Glutamatergic neuron (in vitro differentiated cells): ENCODE measurements at regions not wholly inside any gene's neighbourhood (a gene's known extent, or its start where the extent isn't known, plus 50 kb on each side); places are given as distances from the start of the nearest gene placed in this dataset.

Experiments
- DNase-seq: peaks from one replicate; pipeline ENCODE4 v3.0.0; 2022
- H3K27ac Mint-ChIP-seq: one replicate; pipeline ENCODE4 v1.8.0; 2020; ENCODE audit warnings: mild to moderate bottlenecking, mixed read lengths, inconsistent platforms; ENCODE audit not compliant: unreplicated experiment
- H3K27me3 Mint-ChIP-seq: one replicate; pipeline ENCODE4 v1.8.0; 2020; ENCODE audit warnings: mild to moderate bottlenecking, moderate library complexity, mixed read lengths, inconsistent platforms; ENCODE audit not compliant: unreplicated experiment
- H3K36me3 Mint-ChIP-seq: one replicate; pipeline ENCODE4 v1.8.0; 2020; ENCODE audit warnings: mild to moderate bottlenecking, mixed read lengths, inconsistent platforms; ENCODE audit not compliant: unreplicated experiment
- H3K4me1 Mint-ChIP-seq: one replicate; pipeline ENCODE4 v1.8.0; 2020; ENCODE audit warnings: mild to moderate bottlenecking, low read depth, mixed read lengths, inconsistent platforms; ENCODE audit not compliant: unreplicated experiment
- H3K4me3 Mint-ChIP-seq: one replicate; pipeline ENCODE4 v1.8.0; 2020; ENCODE audit warnings: mild to moderate bottlenecking, mixed read lengths, inconsistent platforms; ENCODE audit not compliant: unreplicated experiment
- H3K9me3 Mint-ChIP-seq: one replicate; pipeline ENCODE4 v1.8.0; 2020; ENCODE audit warnings: mild to moderate bottlenecking, moderate library complexity, mixed read lengths, inconsistent platforms; ENCODE audit not compliant: unreplicated experiment
- CTCF ChIP-seq: fragments of 200-600 bp; sonication (generic); IDR thresholded peaks from one replicate; pipeline ENCODE4 v1.5.0; 2021; ENCODE audit not compliant: partially characterized antibody, unreplicated experiment

- Mint-ChIP-seq H3K9me3 (no peaks in the 10 kb centered on the region), H3K27me3 (no peaks in the 10 kb centered on the region), H3K4me3 (no peak overlapping the region), H3K27ac (no peak overlapping the region), H3K36me3 (no peaks in the 10 kb centered on the region), H3K4me1 (no peaks in the 10 kb centered on the region)
- no peak for TF ChIP-seq CTCF
- no peak for DNase-seq
Measured at GRCh38 chr2:145743011-145743410, 1223.1 kb upstream of the ZEB2 start.

- Mint-ChIP-seq H3K9me3 (no peaks in the 10 kb centered on the region), H3K27me3 (no peaks in the 10 kb centered on the region), H3K27ac (no peak overlapping the region), H3K4me3 (no peak overlapping the region), H3K4me1 (no peaks in the 10 kb centered on the region), H3K36me3 (no peaks in the 10 kb centered on the region)
- no peak for DNase-seq
- no peak for TF ChIP-seq CTCF
Measured at GRCh38 chr2:145741636-145742035, 1221.7 kb upstream of the ZEB2 start.

DNA sequence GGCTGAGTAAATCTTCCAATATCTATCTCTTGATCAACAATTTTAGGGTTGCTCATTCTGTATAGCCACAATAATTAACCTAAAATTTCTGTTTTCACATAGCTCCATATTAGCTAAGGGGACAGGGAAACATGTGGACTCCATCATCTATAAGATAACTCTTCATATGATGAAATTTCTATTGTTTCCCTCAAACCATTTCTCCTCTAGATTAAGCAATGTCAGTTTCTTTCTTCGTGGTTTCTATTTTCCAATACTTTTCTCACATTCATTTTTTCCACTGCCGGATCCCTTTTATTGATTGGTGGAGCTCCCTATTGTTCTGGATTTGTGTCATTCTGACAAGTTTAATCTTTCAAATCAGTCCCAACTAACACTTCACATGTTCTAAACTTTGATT, 1221.3 kb upstream of the ZEB2 start:
- Mint-ChIP-seq H3K27me3 (no peaks in the 10 kb centered on the region), H3K4me3 (no peak overlapping the region), H3K27ac (no peak overlapping the region), H3K36me3 (no peaks in the 10 kb centered on the region), H3K4me1 (no peaks in the 10 kb centered on the region), H3K9me3 (no peaks in the 10 kb centered on the region)
- no peak for DNase-seq
- TF ChIP-seq CTCF = no peak

DNA sequence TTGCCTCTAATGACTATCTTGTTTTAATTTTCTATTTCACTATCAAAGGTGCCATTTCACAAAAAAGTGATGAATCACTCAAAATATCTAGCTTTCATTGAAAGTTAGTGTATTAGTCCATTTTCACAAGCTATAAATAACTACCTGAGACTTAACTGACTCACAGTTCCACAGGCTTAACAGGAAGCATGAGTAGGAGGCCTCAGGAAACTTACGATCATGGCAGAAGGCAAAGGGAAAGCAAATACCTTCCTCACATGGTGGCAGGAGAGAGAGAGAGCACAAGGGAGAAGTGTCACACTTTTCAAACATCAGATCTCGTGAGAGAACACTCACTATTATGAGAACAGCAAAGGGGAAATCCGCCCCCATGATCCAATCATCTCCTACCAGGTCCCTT, 1220.4 kb upstream of the ZEB2 start:
- no peak for TF ChIP-seq CTCF
- no peaks in the 10 kb centered on the region for H3K9me3 Mint-ChIP-seq
- H3K27ac Mint-ChIP-seq = no peak overlapping the region
- no peak for DNase-seq
- H3K27me3 Mint-ChIP-seq = no peaks in the 10 kb centered on the region
- no peak overlapping the region for H3K4me3 Mint-ChIP-seq
- H3K36me3 Mint-ChIP-seq = no peaks in the 10 kb centered on the region
- no peaks in the 10 kb centered on the region for H3K4me1 Mint-ChIP-seq

DNA sequence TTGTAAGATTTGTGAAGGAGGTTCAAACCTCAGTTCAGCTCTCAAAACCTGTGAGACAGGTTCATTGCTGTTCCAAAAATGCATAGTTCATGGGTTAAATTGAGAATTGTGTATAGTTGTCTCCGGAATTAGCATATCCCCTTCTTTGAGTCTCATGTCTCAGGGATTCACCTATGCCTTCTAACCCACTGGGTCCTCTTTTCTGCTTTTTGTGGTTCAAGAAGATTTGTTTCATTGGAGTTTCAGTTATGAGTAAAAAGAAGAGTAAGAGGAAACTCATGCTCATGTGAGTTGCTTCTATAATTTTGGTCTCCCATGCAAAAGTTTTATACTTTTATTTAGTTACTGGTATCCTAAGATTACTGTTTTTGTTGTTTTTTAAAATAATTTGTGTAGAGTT, 1219.8 kb upstream of the ZEB2 start:
- Mint-ChIP-seq H3K27me3 (no peaks in the 10 kb centered on the region), H3K4me1 (no peaks in the 10 kb centered on the region), H3K27ac (no peak overlapping the region), H3K4me3 (no peak overlapping the region), H3K36me3 (no peaks in the 10 kb centered on the region), H3K9me3 (no peaks in the 10 kb centered on the region)
- no peak for DNase-seq
- TF ChIP-seq CTCF = no peak
